Naive thymus-derived CD8-positive, alpha-beta T cell (primary cell): ENCODE measurements at regions not wholly inside any gene's neighbourhood (a gene's known extent, or its start where the extent isn't known, plus 50 kb on each side); places are given as distances from the start of the nearest gene placed in this dataset.

Experiments used
- ATAC-seq, 2 donors: fragments of 150-1000 bp; cut with Tn5 transposase in 1 of 2; sonication (Bioruptor Pico), chemical (Tn5 transposase) in 1 of 2; 1 replicate in 1 of 2; 2 replicates in 1 of 2; pipeline ENCODE4 v1.10.0; 2021; ENCODE audit warnings: mild to moderate bottlenecking in 2 of 2, moderate library complexity in 2 of 2
- POLR2A ChIA-PET: fragments of 350-600 bp; sonication (Branson Sonifier 250); formaldehyde crosslinking; loops from one replicate; lab custom pipeline; 2021; ENCODE audit warnings: antibody characterized with exemption; lab: Charles Lee
- DNase-seq, 10 donors: peaks; one replicate each; pipeline versions ENCODE4 v3.0.0 to v3.0.0-alpha.2; 2020 to 2022
- H3K27ac Mint-ChIP-seq, 10 donors: one replicate each; pipeline ENCODE4 v1.8.0; 2020 to 2022; ENCODE audit warnings: mild to moderate bottlenecking in 10 of 10, mixed read lengths in 10 of 10, moderate library complexity in 4 of 10, inconsistent platforms in 1 of 10
- H3K27me3 Mint-ChIP-seq, 5 donors: one replicate each; pipeline ENCODE4 v1.8.0; 2021 to 2022; ENCODE audit warnings: mixed read lengths in 5 of 5
- H3K36me3 Mint-ChIP-seq, 3 donors: one replicate each; pipeline ENCODE4 v1.8.0; 2020 to 2022; ENCODE audit warnings: mixed read lengths in 3 of 3, mild to moderate bottlenecking in 2 of 3, inconsistent platforms in 1 of 3
- H3K4me1 Mint-ChIP-seq, 4 donors: one replicate each; pipeline ENCODE4 v1.8.0; 2021 to 2022; ENCODE audit warnings: mixed read lengths in 4 of 4
- H3K4me3 Mint-ChIP-seq, 10 donors: one replicate each; pipeline ENCODE4 v1.8.0; 2020 to 2022; ENCODE audit warnings: mild to moderate bottlenecking in 10 of 10, mixed read lengths in 10 of 10, moderate library complexity in 6 of 10, inconsistent platforms in 1 of 10
- H3K9me3 Mint-ChIP-seq, 9 donors: one replicate each; pipeline ENCODE4 v1.8.0; 2020 to 2022; ENCODE audit warnings: mixed read lengths in 9 of 9, mild to moderate bottlenecking in 3 of 9, inconsistent platforms in 1 of 9, moderate library complexity in 1 of 9

GRCh38 chrX:63835361-63835760 lies 50.3 kb upstream of the ARHGEF9 start:
- DNase-seq (no peak), ATAC-seq (no peak)
- H3K9me3 Mint-ChIP-seq = peaks cover 0 to 19% (median 2%) of the 10 kb centered on the region in 9 donors
- no peaks in the 10 kb centered on the region for H3K4me1 Mint-ChIP-seq
- no peak overlapping the region for H3K4me3 Mint-ChIP-seq
- no peak overlapping the region for H3K27ac Mint-ChIP-seq
- POLR2A ChIA-PET = no interaction called here
- peaks cover 0 to 3% (median 0%) of the 10 kb centered on the region in 5 donors for H3K27me3 Mint-ChIP-seq
- H3K36me3 Mint-ChIP-seq = peaks cover 0 to 4% (median 0%) of the 10 kb centered on the region in 3 donors
